GM06990 (cell line): ENCODE measurements at regions not wholly inside any gene's neighbourhood (a gene's known extent, or its start where the extent isn't known, plus 50 kb on each side); places are given as distances from the start of the nearest gene placed in this dataset.

Source experiments
- DNase-seq: peaks from one replicate; pipeline ENCODE4 v3.0.0-alpha.2; 2011; ENCODE audit not compliant: insufficient read length; ENCODE audit errors: extremely low read depth
- H3K27me3 ChIP-seq: replicated peaks from 2 replicates; pipeline ENCODE4 v1.6.0; 2011; ENCODE audit warnings: low read length; ENCODE audit not compliant: control insufficient read depth, insufficient read depth
- H3K36me3 ChIP-seq: 2 replicates; pipeline ENCODE4 v1.5.1; 2011; ENCODE audit warnings: low read length; ENCODE audit not compliant: control insufficient read depth, insufficient read depth
- H3K4me3 ChIP-seq: replicated peaks from 2 replicates; pipeline ENCODE4 v1.5.1; 2011; ENCODE audit warnings: low read depth, mild to moderate bottlenecking, control low read depth, low read length
- CTCF ChIP-seq: IDR thresholded peaks from 2 replicates; pipeline ENCODE4 v1.5.1; 2011; ENCODE audit warnings: low read length, control low read depth, mild to moderate bottlenecking, inconsistent platforms; ENCODE audit not compliant: insufficient read depth, poor library complexity, severe bottlenecking

- H3K36me3 ChIP-seq = no peaks in the 10 kb centered on the region
- H3K4me3 ChIP-seq = no peak overlapping the region
- no peaks in the 10 kb centered on the region for H3K27me3 ChIP-seq
- DNase-seq = no peak
- no peak for TF ChIP-seq CTCF
Observed at GRCh38 chr13:111484959-111485358, 164.5 kb downstream of the TEX29 start.

GRCh38 chr13:111485491-111486250 lies 165.2 kb downstream of the TEX29 start:
- no peak for TF ChIP-seq CTCF
- Histone ChIP-seq H3K27me3 (no peaks in the 10 kb centered on the region), H3K36me3 (no peaks in the 10 kb centered on the region), H3K4me3 (no peak overlapping the region)
- no peak for DNase-seq

GRCh38 chr13:111486331-111486730 lies 165.9 kb downstream of the TEX29 start:
- no peaks in the 10 kb centered on the region for H3K27me3 ChIP-seq
- H3K36me3 ChIP-seq = no peaks in the 10 kb centered on the region
- no peak for DNase-seq
- H3K4me3 ChIP-seq = no peak overlapping the region
- TF ChIP-seq CTCF = no peak

- Histone ChIP-seq H3K4me3 (no peak overlapping the region), H3K27me3 (no peaks in the 10 kb centered on the region), H3K36me3 (no peaks in the 10 kb centered on the region)
- TF ChIP-seq CTCF = no peak
- DNase-seq = no peak
Observed at GRCh38 chr13:111486801-111487200, 166.4 kb downstream of the TEX29 start.

- no peak overlapping the region for H3K4me3 ChIP-seq
- no peak for DNase-seq
- H3K36me3 ChIP-seq = no peaks in the 10 kb centered on the region
- no peak for TF ChIP-seq CTCF
- no peaks in the 10 kb centered on the region for H3K27me3 ChIP-seq
Observed at GRCh38 chr13:111488486-111489132, 168.2 kb downstream of the TEX29 start.

GRCh38 chr13:111489301-111489700 lies 168.9 kb downstream of the TEX29 start:
- Histone ChIP-seq H3K27me3 (no peaks in the 10 kb centered on the region), H3K36me3 (no peaks in the 10 kb centered on the region), H3K4me3 (no peak overlapping the region)
- no peak for DNase-seq
- no peak for TF ChIP-seq CTCF
